Cardiac muscle cell (in vitro differentiated cells and primary cell): ENCODE measurements at regions not wholly inside any gene's neighbourhood (a gene's known extent, or its start where the extent isn't known, plus 50 kb on each side); places are given as distances from the start of the nearest gene placed in this dataset.
"Not testable (repeated sequence)": the region's sequence is repeated elsewhere in the genome, so short reads cannot be mapped to it uniquely, and the experiment has no call there.

Source experiments
- DNase-seq, 2 donors: peaks; one replicate each; pipeline versions ENCODE4 v3.0.0 to v3.0.0-alpha.2; 2010 to 2017; ENCODE audit warnings: low read depth in 1 of 2, low spot score in 1 of 2
- H3K27ac ChIP-seq: fragments of 200-600 bp; sonication (generic); 2 replicates; pipeline ENCODE4 v1.5.1; 2016
- H3K27me3 ChIP-seq: fragments of 200-600 bp; sonication (generic); 2 replicates; pipeline ENCODE4 v1.6.0; 2016; ENCODE audit warnings: control low read depth
- H3K36me3 ChIP-seq: fragments of 200-600 bp; sonication (generic); 2 replicates; pipeline ENCODE4 v1.5.1; 2016; ENCODE audit warnings: control low read depth
- H3K4me1 ChIP-seq: fragments of 200-600 bp; sonication (generic); 2 replicates; pipeline ENCODE4 v1.8.1; 2017; ENCODE audit warnings: low read depth, mild to moderate bottlenecking, mixed run types
- H3K4me3 ChIP-seq: fragments of 200-600 bp; sonication (generic); 2 replicates; pipeline ENCODE4 v1.5.1; 2016; ENCODE audit warnings: mild to moderate bottlenecking
- H3K9me3 ChIP-seq: fragments of 200-600 bp; sonication (generic); 2 replicates; pipeline ENCODE4 v1.5.1; 2017; ENCODE audit warnings: low read depth, mild to moderate bottlenecking, control low read depth
- TF ChIP-seq, protein P1 (sequence below): IDR thresholded peaks from 2 replicates; pipeline ENCODE4 v1.5.1; 2012; ENCODE audit warnings: low read depth, mild to moderate bottlenecking, low read length

DNA sequence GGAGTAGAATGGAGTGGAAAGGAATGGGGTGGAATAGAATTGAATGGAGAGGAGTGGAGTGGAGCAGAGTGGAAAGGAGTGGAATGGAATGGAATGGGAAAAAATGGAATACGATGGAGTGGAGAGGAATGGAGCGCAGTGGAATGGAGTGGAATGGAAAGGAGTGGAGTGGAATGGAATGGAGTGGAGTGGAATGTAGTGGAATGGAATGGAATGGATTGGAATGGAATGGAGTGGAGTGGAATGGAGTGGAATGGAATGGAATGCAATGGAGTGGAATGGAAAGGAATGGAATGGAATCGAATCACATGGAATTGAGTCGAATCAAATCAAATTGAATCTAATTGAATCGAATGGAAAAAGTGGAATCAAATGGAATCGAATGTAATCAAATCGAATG, 1016.1 kb downstream of the CDY1 start:
- H3K27ac ChIP-seq, result no peak overlapping the region
- no peaks in the 10 kb centered on the region for H3K36me3 ChIP-seq
- H3K9me3 ChIP-seq, result no peaks in the 10 kb centered on the region
- no peaks in the 10 kb centered on the region for H3K27me3 ChIP-seq
- no peaks in the 10 kb centered on the region for H3K4me1 ChIP-seq
- TF ChIP-seq, protein P1, sequence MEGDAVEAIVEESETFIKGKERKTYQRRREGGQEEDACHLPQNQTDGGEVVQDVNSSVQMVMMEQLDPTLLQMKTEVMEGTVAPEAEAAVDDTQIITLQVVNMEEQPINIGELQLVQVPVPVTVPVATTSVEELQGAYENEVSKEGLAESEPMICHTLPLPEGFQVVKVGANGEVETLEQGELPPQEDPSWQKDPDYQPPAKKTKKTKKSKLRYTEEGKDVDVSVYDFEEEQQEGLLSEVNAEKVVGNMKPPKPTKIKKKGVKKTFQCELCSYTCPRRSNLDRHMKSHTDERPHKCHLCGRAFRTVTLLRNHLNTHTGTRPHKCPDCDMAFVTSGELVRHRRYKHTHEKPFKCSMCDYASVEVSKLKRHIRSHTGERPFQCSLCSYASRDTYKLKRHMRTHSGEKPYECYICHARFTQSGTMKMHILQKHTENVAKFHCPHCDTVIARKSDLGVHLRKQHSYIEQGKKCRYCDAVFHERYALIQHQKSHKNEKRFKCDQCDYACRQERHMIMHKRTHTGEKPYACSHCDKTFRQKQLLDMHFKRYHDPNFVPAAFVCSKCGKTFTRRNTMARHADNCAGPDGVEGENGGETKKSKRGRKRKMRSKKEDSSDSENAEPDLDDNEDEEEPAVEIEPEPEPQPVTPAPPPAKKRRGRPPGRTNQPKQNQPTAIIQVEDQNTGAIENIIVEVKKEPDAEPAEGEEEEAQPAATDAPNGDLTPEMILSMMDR, result no peak
- no peak overlapping the region for H3K4me3 ChIP-seq
- no peak for DNase-seq

DNA sequence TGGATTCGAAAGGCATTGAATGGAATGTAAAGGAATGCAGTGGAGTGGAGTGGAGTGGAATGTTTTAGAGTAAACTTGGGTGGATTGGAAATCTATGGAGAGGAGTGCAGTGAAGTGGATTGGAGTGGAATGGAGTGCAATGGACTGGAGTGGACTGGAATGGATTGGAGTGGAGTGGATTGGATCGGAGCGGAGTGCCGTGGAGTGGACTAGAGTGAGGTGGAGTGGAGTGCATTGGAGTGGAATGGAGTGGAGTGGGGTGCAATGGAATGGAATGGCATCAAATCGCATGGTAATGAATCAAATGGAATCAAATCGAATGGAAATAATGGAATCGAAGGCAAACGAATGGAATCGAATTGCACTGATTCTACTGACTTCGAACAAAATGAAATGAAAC, 1023.9 kb downstream of the CDY1 start:
- H3K9me3 ChIP-seq, H3K4me3 ChIP-seq: not testable (repeated sequence)

DNA sequence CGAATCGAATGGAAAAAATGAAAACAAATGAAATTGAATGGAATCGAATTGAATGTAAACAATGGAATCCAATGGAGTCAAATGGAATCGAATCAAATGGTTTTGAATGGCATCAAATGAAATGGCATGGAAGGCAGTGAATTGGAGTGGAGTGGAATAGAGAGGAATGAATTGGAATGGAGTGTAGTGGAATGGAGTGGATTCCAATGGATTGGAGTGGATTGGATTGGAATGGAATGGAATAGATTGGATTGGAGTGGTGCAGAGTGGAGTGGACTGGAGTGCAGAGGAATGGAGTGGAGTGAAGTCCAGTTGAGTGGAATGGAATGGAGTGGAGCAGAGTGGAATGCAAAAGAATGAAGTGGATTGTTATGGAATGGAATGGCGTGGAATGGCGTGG, 1026.3 kb downstream of the CDY1 start:
- not testable (repeated sequence) for DNase-seq, H3K36me3 ChIP-seq, H3K4me1 ChIP-seq, H3K9me3 ChIP-seq, H3K27ac ChIP-seq, H3K27me3 ChIP-seq, H3K4me3 ChIP-seq

More for the DNA sequence above, 1023.9 kb downstream of the CDY1 start:
- H3K27me3 ChIP-seq, H3K4me1 ChIP-seq, H3K27ac ChIP-seq, DNase-seq, H3K36me3 ChIP-seq: not testable (repeated sequence)

DNA sequence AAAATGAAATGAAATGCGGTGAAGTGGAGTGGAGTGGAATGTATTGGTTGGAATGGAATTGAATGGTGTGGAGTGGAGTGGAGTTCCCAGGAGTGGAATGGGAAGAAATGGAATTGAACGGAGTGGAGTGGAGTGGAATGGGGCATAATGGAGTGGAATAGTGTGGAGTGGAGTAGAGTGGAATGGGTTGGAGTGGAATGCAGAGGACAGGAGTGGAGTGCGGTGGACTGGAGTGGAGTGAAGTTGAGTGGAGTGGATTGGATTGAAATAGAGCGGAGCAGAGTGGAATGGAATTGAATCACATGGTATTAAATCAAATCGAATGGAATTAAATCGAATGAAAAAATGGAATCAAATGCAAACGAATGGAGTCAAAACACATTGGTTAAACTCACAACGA, 1042.3 kb downstream of the CDY1 start:
- H3K27me3 ChIP-seq, H3K27ac ChIP-seq, H3K36me3 ChIP-seq, H3K4me1 ChIP-seq, DNase-seq, H3K9me3 ChIP-seq, H3K4me3 ChIP-seq: not testable (repeated sequence)

DNA sequence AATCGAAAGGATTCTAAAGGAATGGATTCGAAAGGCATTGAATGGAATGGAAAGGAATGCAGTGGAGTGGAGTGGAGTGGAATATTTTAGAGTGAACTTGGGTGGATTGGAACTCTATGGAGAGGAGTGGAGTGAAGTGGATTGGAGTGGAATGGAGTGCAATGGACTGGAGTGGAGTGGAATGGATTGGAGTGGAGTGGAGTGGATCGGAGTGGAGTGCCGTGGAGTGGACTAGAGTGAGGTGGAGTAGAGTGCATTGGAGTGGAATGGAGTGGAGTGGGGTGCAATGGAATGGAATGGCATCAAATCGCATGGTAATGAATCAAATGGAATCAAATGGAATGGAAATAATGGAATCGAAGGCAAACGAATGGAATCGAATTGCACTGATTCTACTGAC, 1044.8 kb downstream of the CDY1 start:
- not testable (repeated sequence) for H3K9me3 ChIP-seq, H3K4me1 ChIP-seq, H3K36me3 ChIP-seq, DNase-seq, H3K27me3 ChIP-seq, H3K27ac ChIP-seq, H3K4me3 ChIP-seq

DNA sequence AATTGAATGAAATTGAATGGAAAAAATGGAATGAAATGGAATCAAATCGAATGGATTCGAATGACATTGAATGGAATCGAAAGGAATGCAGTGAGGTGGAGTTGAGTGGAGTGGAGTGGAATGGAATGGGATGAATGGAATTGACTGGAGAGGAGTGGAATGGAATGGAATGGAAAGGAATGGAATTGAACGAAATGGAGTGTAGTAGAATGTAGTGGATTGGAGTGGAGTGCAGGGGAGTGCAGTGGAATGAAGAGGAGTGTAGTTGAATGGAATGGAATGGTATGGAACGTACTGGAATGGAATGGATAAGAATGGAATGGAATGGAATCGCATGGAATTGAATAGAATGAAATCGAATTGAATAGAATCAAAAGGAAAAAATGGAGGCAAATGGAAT, 1047.3 kb downstream of the CDY1 start:
- not testable (repeated sequence) for DNase-seq, H3K27me3 ChIP-seq

DNA sequence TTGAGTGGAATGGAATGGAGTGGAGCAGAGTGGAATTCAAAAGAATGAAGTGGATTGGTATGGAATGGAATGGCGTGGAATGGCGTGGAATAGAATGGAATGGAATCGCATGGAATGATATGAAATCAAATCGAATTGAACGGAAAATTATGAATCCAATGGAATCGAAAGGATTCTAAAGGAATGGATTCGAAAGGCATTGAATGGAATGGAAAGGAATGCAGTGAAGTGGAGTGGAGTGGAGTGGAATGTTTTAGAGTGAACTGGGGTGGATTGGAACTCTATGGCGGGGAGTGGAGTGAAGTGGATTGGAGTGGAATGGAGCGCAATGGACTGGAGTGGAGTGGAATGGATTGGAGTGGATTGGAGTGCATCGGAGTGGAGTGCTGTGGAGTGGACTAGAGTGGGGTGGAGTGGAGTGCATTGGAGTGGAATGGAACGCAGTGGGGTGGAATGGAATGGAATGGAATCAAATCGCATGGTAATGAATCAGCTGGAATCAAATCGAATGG, 1048.5 kb downstream of the CDY1 start:
- H3K4me3 ChIP-seq, H3K9me3 ChIP-seq, H3K36me3 ChIP-seq, H3K4me1 ChIP-seq, H3K27ac ChIP-seq, H3K27me3 ChIP-seq: not testable (repeated sequence)
- peak in 1 of 2 donors; percentile 4 for DNase-seq

More for the DNA sequence above, 1047.3 kb downstream of the CDY1 start:
- H3K4me1 ChIP-seq, H3K4me3 ChIP-seq, H3K27ac ChIP-seq, H3K36me3 ChIP-seq, H3K9me3 ChIP-seq: not testable (repeated sequence)

DNA sequence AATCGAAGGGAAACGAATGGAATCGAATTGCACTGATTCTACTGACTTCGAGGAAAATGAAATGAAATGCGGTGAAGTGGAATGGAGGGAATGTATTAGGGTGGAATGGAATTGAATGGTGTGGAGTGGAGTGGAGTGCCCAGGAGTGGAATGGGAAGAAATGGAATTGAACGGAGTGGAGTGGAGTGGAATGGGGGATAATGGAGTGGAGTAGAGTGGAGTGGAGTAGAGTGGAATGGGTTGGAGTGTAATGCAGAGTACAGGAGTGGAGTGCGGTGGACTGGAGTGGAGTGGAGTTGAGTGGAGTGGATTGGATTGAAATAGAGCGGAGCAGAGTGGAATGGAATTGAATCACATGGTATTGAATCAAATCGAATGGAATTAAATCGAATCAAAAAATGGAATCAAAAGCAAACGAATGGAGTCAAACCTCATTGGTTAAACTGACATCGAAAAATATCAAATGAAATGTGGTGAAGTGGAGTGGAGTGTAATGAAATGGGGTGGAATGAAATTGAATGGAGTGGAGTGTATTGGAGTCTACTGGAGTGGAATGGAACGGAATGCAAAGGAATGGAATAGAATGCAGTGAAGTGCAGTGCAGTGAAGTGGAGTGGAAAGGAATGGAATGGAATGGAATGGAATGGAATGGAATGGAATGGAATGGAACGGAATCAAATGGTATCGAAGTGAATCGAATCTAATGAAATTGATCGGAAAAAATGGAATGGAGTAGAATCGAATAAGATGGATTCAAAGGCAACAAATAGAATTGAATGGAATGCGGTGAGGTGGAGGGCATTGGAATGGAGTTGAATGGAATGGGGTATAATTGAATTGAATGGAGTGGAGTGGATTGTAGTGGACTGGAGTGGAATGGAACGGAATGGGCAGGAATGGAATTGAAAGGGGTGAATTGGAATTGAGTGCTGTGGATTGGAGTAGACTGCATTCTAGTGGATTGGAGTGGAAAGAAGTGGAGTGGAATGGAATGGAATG, 1049.3 kb downstream of the CDY1 start:
- not testable (repeated sequence) for H3K4me3 ChIP-seq

More for the DNA sequence above, 1049.3 kb downstream of the CDY1 start:
- not testable (repeated sequence) for H3K36me3 ChIP-seq, H3K4me1 ChIP-seq, H3K9me3 ChIP-seq, H3K27ac ChIP-seq, H3K27me3 ChIP-seq
- peak in 1 of 2 donors; percentile 19 for DNase-seq
